NCI-H2227 (cell line): ENCODE measurements at regions not wholly inside any gene's neighbourhood (a gene's known extent, or its start where the extent isn't known, plus 50 kb on each side); places are given as distances from the start of the nearest gene placed in this dataset.
A peak's percentile ranks its signal among the peaks of the same experiment; 100 is the strongest.
"Not testable (repeated sequence)": the region's sequence is repeated elsewhere in the genome, so short reads cannot be mapped to it uniquely, and the experiment has no call there.

Source experiments
- DNase-seq: peaks from one replicate; lab custom pipeline; 2025; ENCODE audit not compliant: unreplicated experiment; lab: John Stamatoyannopoulos, UW

DNA sequence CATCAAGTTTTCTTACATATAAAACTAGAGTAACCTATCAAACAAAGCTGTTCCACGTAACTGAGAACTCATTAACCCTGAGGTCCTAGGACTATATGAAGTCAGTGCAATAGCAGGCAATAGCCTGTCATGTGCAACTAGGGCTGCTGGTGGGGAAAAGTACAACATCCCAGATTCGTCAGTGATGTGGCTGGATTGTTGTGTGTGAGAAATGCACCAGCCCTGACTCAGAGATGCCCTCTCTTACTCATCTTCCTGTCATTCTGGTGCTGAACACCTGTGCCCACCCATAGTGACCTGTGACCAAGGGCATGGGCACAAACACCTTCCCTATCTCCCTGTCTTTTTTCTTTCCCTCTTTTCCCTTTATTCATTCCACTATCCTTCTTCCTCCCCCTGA lies 504.2 kb downstream of the TUBA3C start:
- DNase-seq, result not testable (repeated sequence)

DNA sequence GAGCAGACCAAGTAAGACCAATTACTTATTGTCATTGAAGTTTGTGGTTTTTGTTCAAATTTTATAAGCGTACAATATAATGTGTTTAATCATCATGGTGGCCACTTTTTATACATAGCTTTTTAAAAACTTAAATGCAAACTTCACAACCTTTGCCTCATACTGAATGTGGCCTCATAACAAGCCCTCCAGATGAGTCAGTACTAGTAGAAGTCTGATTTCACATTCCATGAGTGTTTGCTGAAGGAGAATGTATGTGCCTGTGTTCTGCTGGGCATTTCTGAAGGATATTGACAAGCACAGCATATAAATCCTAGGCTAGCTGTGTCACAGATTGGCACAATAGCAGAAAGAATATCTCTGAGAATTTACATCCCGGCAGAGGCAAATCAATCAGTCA lies 506.4 kb downstream of the TUBA3C start:
- DNase-seq, result not testable (repeated sequence)

DNA sequence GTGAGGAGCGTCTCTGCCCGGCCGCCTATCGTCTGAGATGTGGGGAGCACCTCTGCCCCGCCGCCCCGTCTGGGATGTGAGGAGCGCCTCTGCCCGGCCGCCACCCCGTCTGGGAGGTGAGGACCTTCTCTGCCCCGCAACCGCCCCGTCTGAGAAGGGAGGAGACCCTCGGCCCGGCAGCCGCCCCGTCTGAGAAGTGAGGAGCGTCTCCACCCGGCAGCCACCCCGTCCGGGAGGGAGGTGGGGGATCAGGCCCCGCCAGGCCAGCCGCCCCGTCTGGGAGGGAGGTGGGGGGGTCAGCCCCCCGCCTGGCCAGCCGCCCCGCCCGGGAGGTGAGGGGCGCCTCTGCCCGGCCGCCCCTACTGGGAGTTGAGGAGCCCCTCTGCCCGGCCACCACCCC lies 507.8 kb downstream of the TUBA3C start:
- DNase-seq, result not testable (repeated sequence)

DNA sequence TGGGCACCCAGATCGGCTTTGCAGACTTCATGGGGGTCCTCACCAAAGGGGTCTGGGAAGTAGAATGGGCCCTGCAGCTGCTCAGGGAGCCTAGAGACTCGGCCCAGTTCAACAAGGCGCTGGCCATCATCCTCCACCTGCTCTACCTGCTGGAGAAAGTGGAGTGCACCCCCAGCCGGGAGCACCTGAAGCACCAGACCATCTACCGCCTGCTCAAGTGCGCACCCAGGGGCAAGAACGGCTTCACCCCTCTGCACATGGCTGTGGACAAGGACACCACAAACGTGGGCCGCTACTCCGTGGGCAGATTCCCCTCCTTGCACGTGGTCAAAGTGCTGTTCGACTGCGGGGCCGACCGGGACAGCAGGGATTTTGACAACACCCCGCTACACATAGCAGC lies 515.0 kb downstream of the TUBA3C start:
- not testable (repeated sequence) for DNase-seq

DNA sequence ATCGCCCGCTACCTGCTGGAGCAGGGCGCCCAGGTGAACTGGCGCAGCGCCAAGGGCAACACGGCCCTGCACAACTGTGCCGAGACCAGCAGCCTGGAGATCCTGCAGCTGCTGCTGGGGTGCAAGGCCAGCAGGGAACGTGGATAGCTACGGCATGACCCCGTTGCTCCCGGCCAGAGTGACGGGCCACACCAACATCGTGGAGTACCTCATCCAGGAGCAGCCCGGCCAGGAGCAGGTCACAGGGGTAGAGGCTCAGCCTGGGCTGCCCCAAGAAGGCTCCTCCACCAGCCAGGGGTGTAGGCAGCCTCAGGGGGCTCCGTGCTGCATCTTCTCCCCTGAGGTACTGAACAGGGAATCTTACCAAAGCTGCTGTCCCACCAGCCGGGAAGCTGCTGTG lies 515.9 kb downstream of the TUBA3C start:
- not testable (repeated sequence) for DNase-seq

DNA sequence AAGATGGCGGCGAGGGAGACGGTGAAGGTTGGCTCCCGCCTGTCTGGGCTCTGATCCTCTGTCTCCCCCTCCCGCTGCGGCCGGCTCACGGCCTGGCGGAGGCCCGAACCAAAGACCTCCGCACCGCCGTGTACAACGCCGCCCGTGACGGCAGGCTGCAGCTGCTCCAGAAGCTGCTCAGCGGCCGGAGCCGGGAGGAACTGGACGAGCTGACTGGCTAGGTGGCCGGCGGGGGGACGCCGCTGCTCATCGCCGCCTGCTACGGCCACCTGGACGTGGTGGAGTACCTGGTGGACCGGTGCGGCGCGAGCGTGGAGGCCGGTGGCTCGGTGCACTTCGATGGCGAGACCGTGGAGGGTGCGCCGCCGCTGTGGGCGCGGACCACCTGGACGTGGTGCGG lies 516.5 kb downstream of the TUBA3C start:
- DNase-seq, result not testable (repeated sequence)

DNA sequence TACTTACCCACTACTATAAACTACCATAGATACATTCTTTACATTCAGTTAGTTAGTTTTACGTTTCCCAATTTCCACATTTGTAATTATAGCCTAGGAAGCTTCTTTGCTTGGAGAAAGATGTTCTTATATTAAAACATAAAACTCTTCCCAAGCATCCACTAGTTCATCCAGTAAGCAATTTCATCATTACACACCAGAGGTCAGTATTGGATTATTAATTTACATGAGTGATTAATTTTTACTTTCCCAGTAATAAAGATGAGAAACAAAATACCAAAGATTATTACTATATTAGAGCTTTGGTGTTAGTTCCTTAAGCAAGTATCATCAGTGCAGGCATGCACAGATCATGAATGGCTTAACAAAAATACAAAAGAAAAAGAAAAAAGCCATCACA lies 518.4 kb downstream of the TUBA3C start:
- not testable (repeated sequence) for DNase-seq

DNA sequence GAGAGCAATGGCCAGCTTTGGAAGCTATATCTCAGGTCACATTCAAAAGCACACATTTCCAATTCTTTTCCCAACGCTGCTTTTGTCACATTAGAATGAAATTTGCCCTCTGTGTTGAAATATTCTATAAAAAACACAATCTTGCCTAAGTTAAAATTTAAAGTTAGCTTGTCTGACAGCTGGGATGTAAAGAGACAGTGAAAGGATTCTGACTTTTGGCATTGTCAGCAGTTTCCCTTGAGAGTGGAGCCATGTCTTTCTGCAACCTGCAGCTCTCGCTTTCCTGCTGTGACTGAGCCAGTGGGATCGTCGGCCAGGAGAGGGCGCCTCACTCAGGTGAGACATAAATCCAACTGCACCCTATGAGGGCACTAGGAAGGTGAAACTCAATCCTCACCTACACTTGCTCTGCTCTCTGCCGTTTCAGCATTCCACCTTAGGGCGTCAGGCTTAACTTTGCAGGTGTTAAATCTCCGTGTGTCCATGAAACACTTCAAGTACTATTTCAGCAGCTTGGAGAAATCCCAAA lies 537.9 kb downstream of the TUBA3C start:
- not testable (repeated sequence) for DNase-seq

DNA sequence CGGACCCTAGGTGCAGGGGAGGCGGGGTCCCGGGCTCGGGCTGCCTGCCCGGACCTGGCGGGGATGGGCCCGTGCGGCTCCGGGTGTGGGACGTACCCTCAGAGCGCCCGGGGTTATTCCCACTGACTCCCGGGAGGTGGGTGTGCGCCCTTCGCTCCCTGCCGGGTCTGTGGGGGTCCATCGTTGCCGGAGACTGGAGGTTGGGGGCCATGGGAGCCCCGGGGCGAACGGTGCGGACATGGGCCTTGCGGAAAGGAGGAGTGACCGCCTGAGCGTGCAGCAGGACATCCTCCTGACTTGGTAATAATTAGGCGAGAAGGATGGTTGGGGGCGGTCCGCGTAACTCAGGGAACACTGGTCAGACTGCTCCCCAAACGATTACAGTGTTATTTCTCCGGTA lies 552.7 kb downstream of the TUBA3C start:
- not testable (repeated sequence) for DNase-seq

DNA sequence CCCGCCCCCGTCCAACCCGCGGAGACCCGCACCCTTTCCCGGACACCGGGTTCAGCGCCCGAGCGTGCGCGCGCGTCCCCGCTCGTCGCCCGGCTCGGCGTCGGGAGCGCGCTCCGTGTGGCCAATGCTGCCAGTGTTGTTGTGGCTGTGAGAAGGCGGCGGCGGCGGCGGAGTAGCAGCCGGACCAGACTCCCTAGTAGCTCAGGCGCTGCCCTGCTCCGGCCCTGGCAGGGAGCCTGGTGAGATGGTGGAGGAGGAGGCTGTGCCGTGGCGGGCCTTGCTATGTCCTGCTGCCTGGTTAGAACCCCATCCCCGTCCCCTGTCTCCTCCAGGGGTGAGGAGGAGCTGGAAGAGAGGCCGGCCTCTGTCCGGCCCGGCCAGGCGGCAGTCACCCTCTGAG lies 553.2 kb downstream of the TUBA3C start:
- DNase-seq, result peak; percentile 24

DNA sequence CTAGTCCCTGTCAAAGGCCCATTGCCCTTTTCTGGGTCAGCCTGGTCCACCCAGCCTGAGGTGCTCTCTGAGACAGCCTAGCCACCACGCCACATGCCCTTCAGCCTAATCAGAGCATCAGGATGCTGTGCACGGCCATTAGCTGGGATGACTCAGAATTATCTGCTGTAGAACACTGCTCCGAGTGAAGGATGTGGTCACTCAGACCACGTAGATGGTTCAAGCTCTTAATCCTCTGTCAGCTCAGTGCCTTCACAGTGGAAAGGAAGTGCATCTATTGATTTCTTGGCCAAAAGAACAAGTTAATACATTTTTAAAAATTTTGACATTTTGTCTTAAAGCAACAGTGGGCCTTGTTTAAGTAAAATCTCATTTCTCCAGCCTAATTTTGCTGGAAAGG lies 557.6 kb downstream of the TUBA3C start:
- not testable (repeated sequence) for DNase-seq

DNA sequence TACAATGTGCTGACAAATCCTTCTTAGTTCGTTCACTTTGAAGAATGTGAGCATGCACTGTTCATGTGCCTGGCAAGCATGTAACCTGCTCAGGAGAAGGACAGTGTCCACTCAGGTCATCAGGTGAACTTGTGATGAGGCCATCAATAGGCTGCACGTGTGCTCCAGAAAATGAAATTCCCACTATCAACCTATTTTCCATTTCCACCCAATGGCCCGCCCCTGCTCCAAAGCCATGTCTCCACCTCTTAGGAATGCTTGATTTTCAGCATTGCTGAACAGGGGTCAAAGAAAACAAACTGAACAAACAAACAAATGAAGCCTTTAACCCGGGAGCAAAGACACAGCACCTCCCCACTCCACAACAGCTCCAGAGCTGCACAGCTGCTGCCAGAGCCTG lies 563.2 kb downstream of the TUBA3C start:
- DNase-seq, result not testable (repeated sequence)

DNA sequence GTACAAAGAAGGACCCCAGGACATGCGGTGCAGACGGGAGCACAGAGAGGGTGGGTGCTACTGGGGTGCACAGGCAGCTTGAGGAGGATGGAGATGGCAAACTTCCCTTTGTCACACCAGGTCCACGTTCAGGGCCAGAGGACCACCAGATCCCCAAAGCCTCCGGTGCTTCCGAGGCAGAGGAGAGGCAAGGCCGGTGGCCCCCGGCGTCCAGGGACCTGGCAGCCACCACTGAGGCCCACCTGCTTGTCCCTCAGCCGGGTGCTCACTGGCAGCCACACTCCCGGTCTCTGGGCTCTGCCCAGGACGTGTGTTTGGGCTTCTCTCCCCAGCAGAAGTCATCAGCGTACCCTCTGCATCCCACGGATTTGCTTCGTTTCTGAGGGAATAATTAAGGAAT lies 571.1 kb downstream of the TUBA3C start:
- DNase-seq, result not testable (repeated sequence)

DNA sequence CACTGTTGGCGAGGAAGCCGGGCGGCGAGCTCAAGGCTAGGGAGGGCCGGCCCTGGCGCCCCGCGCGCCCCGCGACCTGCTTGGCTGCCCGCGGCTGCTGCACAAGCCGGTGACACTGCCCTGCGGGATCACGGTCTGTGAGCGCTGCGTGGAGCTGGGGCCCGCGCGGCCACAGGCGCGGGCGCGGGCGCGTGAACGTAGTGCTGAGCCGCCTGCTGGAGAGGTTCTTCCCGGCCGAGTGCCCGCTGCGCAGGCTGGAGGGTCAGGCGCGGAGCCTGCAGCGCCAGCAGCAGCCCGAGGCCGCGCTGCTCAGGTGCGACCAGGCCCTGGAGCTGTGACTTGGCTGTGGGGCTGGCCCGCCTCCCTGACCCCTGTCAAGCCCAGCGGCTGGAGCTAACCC lies 572.3 kb downstream of the TUBA3C start:
- not testable (repeated sequence) for DNase-seq

DNA sequence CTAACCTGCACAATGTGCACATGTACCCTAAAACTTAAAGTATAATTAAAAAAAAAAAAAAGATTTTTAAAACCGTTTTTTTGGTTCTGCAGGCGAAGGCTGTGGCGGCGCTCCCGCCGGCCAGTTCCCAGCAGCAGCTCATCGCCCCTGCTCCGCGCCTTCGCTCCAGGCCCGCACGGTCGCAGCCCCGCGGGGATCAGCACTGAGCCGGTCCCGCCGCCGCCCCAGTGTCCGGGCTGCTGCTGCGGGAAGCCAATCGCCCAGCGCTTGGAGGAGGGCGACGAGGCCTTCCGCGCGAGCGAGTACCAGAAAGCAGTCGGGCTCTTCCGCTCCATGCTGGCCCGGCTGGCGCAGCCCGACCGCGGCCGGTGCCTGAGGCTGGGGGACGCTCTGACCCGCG lies 572.8 kb downstream of the TUBA3C start:
- not testable (repeated sequence) for DNase-seq

DNA sequence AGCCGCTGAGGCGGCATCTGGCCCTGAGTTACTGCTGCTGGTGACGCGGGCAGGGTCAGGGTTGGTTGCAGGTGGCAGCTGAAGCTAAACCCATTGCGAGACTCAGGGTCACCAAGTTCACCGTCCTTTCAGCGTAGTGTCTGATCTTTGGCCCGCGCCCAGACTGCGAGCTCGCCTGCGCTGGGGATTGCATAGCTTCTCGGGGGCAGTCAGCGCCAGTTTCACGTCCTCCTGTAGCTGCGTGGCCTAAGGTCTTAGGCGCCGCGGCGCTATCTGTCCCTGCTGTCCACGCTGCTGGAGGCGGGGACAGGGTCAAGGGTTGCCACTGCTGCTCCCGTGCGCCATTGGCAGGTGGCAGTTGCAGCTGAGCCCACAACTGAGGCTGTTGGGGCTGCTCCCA lies 581.3 kb downstream of the TUBA3C start:
- DNase-seq, result not testable (repeated sequence)

DNA sequence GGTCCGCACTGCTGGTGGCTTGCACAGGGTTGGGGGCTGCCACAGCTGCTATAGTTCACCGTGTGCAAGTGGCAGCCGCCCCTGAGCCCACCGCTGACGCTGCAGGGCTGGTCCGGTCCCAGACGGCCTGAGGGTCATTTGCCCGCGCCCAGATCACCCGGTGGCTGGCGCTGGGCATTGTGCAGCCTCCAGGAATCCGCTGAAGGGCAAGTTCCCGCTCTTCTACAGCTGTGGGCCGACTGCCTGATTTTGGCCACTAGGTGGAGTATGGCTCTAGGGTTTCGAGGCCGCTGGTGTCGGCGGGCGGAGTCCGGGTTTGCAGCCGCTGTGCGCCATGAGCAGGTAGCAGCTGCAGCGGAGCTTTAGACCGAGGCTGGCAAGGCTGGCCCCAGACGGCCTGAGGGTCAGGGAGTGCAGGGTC lies 581.8 kb downstream of the TUBA3C start:
- peak; percentile 49 for DNase-seq

DNA sequence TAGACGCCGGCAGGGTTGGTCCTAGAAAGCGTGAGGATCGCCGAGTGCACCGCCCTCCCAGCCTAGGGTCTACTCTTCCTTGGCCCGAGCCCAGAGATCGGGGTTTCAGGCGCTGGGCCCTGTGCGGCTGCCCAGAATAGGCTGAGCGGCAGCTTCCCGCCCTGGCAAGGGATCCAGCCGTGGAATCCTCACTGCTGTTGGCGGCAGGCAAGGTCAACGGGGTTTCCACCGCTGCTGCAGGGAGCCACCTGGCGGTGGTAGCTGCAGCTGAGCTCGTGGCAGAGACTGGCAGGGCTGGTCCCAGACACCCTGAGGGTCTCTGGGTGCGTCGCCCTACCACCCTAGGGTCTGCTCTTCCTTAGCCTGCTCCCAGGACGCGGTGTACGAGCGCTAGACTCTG lies 583.1 kb downstream of the TUBA3C start:
- DNase-seq, result not testable (repeated sequence)

DNA sequence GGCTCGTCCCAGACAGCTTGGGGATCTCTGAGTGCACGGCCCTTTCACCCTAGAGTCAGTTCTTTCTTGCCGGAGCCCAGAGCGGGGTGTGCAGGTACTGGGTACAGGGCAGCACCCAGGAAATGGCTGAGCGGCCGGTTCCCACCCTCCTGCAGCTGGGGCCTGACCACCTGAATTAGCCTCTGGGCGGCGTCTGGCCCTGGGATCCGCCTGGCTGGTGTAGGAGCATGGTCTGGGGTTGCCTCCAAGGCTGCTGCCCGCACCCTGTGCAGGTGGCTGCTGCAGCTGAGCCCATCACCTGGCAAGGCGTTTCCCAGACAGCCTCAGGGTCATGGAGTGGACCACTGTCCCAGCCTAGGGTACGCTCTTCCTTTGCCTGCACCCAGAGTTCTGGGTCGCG lies 583.7 kb downstream of the TUBA3C start:
- DNase-seq, result not testable (repeated sequence)

DNA sequence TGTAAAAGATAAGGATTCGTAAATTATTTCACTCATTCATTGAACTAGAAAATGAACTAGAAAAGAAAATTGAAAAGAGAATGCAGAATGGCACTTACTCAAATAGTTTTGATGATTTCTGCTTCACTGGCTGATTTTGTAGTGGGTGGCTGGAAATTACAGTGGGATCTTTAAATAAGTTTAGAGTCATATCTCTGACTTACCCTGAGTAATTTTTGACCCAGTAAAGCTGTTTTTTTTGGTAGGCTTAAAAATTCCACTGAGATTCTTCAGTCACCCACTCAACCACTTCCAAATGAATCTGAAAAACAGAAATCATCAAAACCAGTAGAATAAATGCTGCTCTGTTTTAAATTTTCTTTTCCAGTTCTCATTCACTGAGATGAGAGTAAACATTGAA lies 604.5 kb downstream of the TUBA3C start:
- DNase-seq, result not testable (repeated sequence)

DNA sequence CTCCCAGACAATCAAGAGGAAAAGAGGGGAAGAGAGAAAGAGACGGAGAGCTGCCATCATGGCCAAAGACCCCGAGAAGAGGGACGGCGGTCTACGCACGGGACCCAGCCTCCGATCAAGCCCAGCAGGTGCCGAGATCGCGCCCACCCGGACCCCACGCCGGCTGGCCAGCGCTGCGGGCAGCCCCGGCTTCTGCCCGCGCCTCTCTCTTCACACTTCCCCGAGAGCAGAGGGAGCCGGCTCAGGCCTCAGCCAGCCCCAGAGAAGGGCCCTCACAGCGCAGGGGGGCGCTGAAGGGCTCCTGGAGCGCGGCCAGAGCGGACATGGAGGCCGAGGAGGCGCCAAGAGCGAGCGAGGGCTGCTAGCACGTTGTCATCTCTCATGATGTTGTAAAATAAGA lies 613.7 kb downstream of the TUBA3C start:
- not testable (repeated sequence) for DNase-seq
